RWPE1 (cell line): ENCODE measurements at regions not wholly inside any gene's neighbourhood (a gene's known extent, or its start where the extent isn't known, plus 50 kb on each side); places are given as distances from the start of the nearest gene placed in this dataset.

Source experiments
- CTCF ChIA-PET: fragments of 350-600 bp; sonication (Branson Sonifier 250); formaldehyde crosslinking; extraction: SDS; loops from one replicate; lab custom pipeline; 2021; lab: Yijun Ruan, JAX
- POLR2A ChIA-PET: fragments of 400-600 bp; formaldehyde crosslinking; extraction: SDS; loops from one replicate; lab custom pipeline; 2020; ENCODE audit warnings: antibody characterized with exemption; ENCODE audit not compliant: low non-redundant PET; lab: Yijun Ruan, JAX
- DNase-seq: peaks from one replicate; pipeline ENCODE4 v3.0.0; 2012; ENCODE audit warnings: low spot score
- H3K27ac ChIP-seq: fragments of 450-650 bp; 2 replicates; pipeline ENCODE4 v1.5.1; 2017
- CTCF ChIP-seq: fragments of 450-650 bp; conservative IDR thresholded peaks from 2 replicates; pipeline ENCODE4 v1.5.1; 2017; ENCODE audit warnings: low read depth, mild to moderate bottlenecking

- ChIA-PET POLR2A (no interaction called here), CTCF (no interaction called here)
- TF ChIP-seq CTCF: no peak
- no peak overlapping the region for H3K27ac ChIP-seq
- no peak for DNase-seq
These were observed 91.2 kb upstream of the FAM47C start for GRCh38 chrX:36916941-36917340.

GRCh38 chrX:36927712-36928111 is 80.5 kb upstream of the FAM47C start:
- H3K27ac ChIP-seq: no peak overlapping the region
- TF ChIP-seq CTCF: no peak
- CTCF ChIA-PET: interaction anchor here (0.7 kb wide), 1 partner anchor 19 kb away, joined by 4 read pairs; no protein-coding TSS in a partner anchor
- POLR2A ChIA-PET: no interaction called here
- no peak for DNase-seq

GRCh38 chrX:36930491-36930890 is 77.7 kb upstream of the FAM47C start:
- H3K27ac ChIP-seq: no peak overlapping the region
- DNase-seq: no peak
- ChIA-PET CTCF (no interaction called here), POLR2A (no interaction called here)
- TF ChIP-seq CTCF: no peak

GRCh38 chrX:36947214-36947613 is 61.0 kb upstream of the FAM47C start:
- DNase-seq: no peak
- ChIA-PET POLR2A (no interaction called here), CTCF (interaction anchor here (0.8 kb wide), 1 partner anchor 38 kb away, joined by 3 read pairs; no protein-coding TSS in a partner anchor)
- no peak overlapping the region for H3K27ac ChIP-seq
- TF ChIP-seq CTCF: no peak

- no peak for DNase-seq
- POLR2A ChIA-PET: no interaction called here
- CTCF ChIA-PET: interaction anchor here (1.3 kb wide), 1 partner anchor 63 kb away, joined by 4 read pairs; no protein-coding TSS in a partner anchor
- no peak for TF ChIP-seq CTCF
- no peak overlapping the region for H3K27ac ChIP-seq
These were observed 57.5 kb upstream of the FAM47C start for GRCh38 chrX:36950495-36951253.

- no peak overlapping the region for H3K27ac ChIP-seq
- TF ChIP-seq CTCF: no peak
- POLR2A ChIA-PET: no interaction called here
- peak; percentile 12 for DNase-seq
- CTCF ChIA-PET: interaction anchor here (0.7 kb wide), 1 partner anchor 767 kb away, joined by 3 read pairs; no protein-coding TSS in a partner anchor
These were observed 50.5 kb upstream of the FAM47C start for GRCh38 chrX:36957425-36958328.
